Pons (tissue), 1 donor: ENCODE measurements at regions not wholly inside any gene's neighbourhood (a gene's known extent, or its start where the extent isn't known, plus 50 kb on each side); places are given as distances from the start of the nearest gene placed in this dataset.

Experiments
- DNase-seq: peaks from one replicate; pipeline ENCODE4 v3.0.0-alpha.2; 2016; ENCODE audit warnings: low spot score

GRCh38 chr6:15876406-15876805 lies 213.6 kb upstream of the DTNBP1 start:
- DNase-seq, result no peak

- DNase-seq, result no peak
Observed at GRCh38 chr6:15875797-15876196, 213.0 kb upstream of the DTNBP1 start.

- no peak for DNase-seq
Observed at GRCh38 chr6:15874821-15875220, 212.0 kb upstream of the DTNBP1 start.

GRCh38 chr6:15874326-15874725 lies 211.5 kb upstream of the DTNBP1 start:
- DNase-seq, result no peak

DNA sequence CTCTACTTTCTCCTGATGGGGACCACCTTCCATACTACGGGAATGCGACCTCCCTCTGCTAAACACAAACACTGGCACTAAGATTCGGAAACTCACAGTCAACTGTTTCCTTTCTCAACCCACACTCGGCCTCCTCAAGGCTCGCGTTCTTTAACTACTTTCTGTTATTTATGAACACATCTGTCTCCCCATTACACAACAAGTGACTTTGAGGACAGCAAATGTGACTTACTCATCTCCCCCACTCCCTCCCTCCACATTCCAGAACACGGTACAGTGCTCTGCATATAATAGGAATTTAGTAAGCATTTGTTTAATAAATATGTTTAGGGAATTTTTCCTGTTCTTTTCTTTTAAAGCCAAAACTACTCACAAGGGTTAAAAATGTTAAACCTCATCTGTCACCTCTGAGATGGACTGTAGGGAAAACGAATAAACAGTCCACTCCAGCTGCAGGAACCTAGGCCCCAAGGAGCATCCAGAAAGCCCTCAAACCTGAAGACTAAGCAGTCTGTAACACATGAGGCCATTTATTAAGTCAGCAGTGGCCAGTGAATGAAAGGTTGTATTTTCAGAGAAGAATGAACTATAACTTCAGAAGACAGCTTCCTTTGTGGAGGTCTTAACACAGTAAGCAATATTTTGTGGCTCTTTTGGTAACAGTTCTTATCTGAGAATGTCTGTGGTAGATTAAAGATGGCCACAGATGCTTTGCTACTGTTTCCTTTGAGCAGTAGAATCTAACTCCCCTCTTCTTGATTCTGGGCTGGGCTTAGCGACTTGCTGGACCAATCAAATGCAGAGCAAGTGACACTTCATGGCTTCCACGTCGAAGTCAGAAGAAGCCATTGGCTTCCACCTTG lies 209.6 kb upstream of the DTNBP1 start:
- DNase-seq, result no peak

DNA sequence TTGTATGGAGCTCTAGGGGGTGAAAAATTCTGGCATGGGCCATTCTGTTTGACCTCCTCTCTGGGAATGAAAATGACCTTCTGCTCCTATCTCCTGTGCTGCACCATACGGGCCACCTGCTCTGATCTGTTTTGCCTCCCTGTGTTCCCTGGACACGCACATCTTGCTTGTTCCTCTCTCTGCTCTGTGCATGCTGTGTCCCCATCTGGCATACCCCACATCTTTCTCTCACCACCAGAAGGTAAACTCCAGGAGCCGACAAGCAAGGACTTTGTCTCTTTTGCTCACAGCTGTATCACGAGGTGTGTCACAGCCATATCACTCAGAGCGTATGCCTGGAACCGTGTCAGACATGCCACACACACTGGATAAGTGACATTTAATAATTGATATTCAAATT lies 208.4 kb upstream of the DTNBP1 start:
- peak; percentile 21 for DNase-seq

- no peak for DNase-seq
Observed at GRCh38 chr6:15870333-15871043, 207.7 kb upstream of the DTNBP1 start.

DNA sequence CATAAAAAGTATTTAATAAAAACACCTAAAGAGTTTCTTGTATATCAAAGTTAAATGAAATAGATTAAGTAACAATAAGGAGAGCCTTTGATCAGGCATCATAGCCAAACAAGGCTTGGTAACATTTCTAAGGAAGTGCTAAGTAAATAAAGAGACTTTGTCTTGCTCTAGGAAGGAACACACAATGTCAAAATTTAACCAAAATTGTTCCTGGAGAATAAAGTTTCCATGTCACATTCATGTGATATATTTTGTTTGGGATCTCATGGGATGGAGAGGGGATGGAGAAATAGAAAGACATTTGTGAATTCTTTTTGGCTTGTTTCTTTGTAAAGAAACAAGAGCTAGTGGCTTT lies 201.9 kb upstream of the DTNBP1 start:
- no peak for DNase-seq

DNA sequence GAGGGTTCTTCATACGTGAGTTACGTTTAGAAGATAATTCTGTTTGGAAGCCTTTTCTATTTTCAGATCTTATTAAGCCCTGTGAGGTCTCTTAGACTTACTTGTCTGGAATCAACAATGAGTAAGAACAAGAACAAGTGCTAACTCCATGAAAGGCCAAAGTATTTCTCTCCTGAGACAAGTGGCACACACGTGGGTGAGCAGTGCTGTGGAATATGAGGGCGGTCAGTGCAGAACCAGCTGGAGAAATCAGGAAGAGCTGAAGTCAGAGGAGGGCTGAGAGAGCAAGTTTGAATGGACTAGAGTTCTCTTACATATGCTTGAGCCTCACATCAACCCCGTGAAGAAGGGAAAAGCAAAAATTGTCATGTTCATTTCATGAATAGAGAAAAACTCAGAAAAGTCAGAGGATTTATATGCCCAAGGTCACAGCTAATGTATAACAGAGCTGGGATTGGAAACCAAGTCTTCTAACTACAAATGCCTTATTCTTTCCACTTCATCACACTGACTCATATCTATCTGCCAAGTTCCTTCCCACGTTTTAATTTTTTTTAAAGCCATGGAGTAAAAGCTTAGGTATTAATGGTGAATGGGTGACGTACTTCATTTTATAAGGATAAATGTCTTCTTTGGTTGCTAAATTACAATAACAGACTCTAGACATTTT lies 201.3 kb upstream of the DTNBP1 start:
- no peak for DNase-seq

- no peak for DNase-seq
Observed at GRCh38 chr6:15862810-15863209, 200.0 kb upstream of the DTNBP1 start.

- DNase-seq, result no peak
Observed at GRCh38 chr6:15861486-15861885, 198.7 kb upstream of the DTNBP1 start.

DNA sequence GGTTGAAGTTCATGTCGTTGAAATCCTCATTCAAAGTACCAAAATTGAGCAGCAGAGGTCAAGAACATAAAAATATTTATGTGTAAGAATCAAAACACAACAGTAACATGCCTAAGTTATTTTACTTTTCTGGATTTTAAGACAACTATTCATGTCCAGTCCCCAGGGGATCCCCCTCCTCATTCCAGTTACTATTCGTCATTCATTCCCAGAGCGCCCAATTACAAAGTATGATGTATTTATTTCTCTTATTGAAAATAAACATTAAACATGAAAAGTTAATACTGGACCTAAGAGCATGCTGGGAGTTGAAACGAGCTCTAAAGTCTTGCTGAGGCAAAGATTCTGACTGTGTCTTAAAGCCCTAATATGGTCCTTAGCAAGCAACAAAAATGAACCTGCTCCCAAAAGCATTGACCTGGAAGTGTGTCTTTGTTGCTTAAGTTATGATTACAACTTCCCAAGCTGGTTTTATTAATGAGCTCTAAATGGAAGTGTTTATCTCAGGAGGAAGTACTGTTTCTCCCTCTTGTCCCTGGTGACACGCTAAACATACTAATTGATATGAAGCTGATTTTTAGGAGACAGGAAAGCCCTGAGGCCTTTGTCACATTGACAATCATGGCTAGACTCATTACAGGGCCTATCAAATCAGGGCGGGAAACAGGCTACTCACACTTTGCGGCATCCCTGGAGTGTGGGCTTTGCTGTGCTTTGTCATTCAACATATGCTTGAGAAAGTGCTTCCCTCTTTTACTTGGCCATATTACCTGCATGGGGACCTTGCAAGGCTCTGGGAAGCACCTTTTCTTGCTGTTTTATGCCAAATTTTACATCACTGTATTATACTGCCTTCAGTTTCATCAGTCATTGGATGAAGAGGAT lies 192.2 kb upstream of the DTNBP1 start:
- no peak for DNase-seq

DNA sequence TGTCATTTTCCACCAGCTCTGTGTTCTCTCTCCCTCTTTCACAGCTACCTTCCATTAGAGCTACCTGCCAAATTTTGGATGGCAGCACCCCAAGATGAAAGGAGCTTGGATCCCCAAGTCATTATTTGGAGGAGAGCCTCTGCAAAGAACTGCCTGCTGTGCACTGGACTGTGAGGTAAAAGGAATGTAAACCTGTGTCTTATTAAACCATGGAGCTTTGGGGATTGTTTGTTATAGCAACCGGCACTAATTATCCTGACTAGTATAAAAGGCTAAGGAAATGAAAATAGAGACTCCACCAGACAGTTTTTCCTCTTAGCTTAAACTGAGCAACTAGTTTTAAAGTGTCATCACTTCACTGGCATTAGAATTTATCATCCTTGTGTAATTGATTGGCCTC lies 191.6 kb upstream of the DTNBP1 start:
- no peak for DNase-seq

DNA sequence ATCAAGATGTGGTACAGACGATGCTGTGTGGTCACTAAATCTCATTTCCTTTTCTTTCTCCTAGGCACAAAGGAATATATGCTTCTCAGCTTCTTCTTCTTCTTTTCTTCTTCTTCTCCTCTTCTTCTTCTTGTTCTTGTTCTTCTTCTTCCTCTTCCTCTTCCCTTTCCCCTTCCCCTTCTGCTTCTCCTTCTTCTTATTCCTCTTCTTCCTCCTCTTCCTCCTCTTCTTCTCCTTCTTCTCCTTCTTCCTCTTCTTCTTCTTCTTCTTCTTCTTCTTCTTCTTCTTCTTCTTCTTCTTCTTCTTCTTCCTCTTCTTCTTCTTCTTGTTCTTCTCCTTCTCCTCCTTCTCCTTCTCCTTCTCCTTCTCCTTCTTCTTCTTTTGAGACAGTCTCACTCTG lies 190.4 kb upstream of the DTNBP1 start:
- DNase-seq, result no peak

GRCh38 chr6:15852289-15852688 lies 189.5 kb upstream of the DTNBP1 start:
- no peak for DNase-seq

DNA sequence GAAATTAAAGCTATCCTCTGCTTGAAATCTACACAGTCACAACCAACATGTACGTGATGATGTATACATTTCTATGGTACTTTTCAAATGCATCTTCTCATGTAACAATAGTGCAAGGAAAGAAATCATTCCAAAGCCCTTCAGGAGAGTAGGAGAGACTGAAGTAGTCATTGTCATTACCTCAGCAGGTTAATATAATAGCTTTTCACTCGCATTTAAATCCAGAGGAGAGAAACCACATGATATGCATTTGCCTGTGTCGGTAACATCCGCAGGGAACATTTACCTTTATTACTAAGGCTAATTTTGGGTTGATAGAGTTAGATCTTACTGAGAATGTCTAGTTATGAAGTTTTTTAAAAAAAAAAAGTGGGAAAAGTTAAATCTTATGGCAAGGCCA lies 186.6 kb upstream of the DTNBP1 start:
- DNase-seq, result no peak

- DNase-seq, result no peak
Observed at GRCh38 chr6:15845492-15845891, 182.7 kb upstream of the DTNBP1 start.

DNA sequence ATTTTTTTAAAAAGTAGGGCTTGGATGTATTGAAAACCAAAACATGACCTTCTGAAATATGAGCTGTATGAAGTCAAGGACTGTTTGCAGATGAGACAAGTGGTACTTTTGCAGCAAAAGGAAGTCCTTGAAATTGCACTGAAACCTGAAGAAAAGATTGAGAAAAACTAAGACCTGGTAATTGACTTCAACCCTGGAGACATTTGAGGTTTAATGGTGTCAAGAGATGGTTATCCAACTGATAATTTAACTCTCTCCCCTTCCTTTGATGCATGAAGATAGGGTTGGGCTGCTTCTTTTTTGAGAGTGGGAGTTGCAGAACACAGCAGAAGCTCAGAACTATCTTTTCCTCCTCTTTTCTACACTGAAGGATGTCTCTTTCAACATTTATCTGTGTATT lies 180.9 kb upstream of the DTNBP1 start:
- DNase-seq, result no peak

DNA sequence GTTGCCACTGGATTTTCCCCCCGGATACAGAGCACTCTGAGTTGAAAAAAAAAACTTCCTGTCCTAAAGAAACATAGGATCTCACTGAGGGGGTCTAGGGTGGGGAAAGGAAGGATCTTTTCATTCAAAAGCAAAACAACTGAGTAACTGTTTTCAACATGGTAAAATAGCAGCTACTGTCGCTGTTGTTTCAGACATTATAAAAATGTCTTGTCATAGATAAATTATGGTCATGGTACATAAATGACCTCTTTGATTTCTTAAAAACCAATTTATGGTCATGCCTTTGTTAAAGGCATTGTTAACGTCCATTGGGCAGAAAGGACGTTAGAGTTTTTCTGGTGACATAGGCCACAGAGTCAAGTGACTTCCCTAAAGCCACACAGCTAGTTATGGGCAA lies 180.4 kb upstream of the DTNBP1 start:
- DNase-seq, result no peak

GRCh38 chr6:15842727-15843117 lies 179.9 kb upstream of the DTNBP1 start:
- no peak for DNase-seq

GRCh38 chr6:15841937-15842726 lies 179.3 kb upstream of the DTNBP1 start:
- peak; percentile 21 for DNase-seq
